A549 (cell line): ENCODE measurements at regions not wholly inside any gene's neighbourhood (a gene's known extent, or its start where the extent isn't known, plus 50 kb on each side); places are given as distances from the start of the nearest gene placed in this dataset.

Experiments used
- ATAC-seq, 2 experiments: fragments of 200-7000 bp in 1 of 2; fragments of >200 bp in 1 of 2; cut with Nextera tagmentation in 1 of 2; cut with Tn5 transposase in 1 of 2; 3 replicates each; pipeline versions ENCODE4 v1.8.0 to v1.9.1; 2018 to 2020; ENCODE audit warnings: mild to moderate bottlenecking in 1 of 2, moderate library complexity in 1 of 2
- CTCF ChIA-PET: fragments of 300-600 bp; sonication (Branson Sonifier 250); formaldehyde crosslinking; extraction: SDS; loops from one replicate; lab custom pipeline; 2021; ENCODE audit warnings: antibody characterized with exemption, inconsistent platforms; lab: Yijun Ruan, JAX
- POLR2A ChIA-PET: fragments of 350-600 bp; formaldehyde crosslinking; extraction: SDS; loops from one replicate; lab custom pipeline; 2021; ENCODE audit warnings: antibody characterized with exemption, inconsistent platforms; lab: Yijun Ruan, JAX
- DNase-seq, 2 experiments: peaks; one replicate each; pipeline versions ENCODE4 v3.0.0 to v3.0.0-alpha.2; 2011 to 2016; ENCODE audit warnings: low read depth in 1 of 2, low spot score in 1 of 2
- FAIRE-seq: peaks from 2 replicates; lab custom pipeline; 2011; peaks lifted over from hg19 to GRCh38; lab: Jason Lieb, UNC
- H3K27ac ChIP-seq, 2 experiments: fragments of >200 bp; sonication (Bioruptor Twin); formaldehyde crosslinking; 3 replicates each; pipeline ENCODE4 v1.5.1; 2016 to 2017
- H3K4me1 ChIP-seq: fragments of >200 bp; sonication (Bioruptor Twin); formaldehyde crosslinking; 3 replicates; pipeline ENCODE4 v1.6.1; 2016
- H3K4me2 ChIP-seq: fragments of >200 bp; sonication (Bioruptor Twin); formaldehyde crosslinking; 3 replicates; pipeline ENCODE4 v1.6.1; 2016
- H3K4me3 ChIP-seq: fragments of >200 bp; sonication (Bioruptor Twin); formaldehyde crosslinking; 3 replicates; pipeline ENCODE4 v1.5.1; 2016
- H3K9me3 ChIP-seq: fragments of >200 bp; sonication (Bioruptor Twin); formaldehyde crosslinking; 3 replicates; pipeline ENCODE4 v1.6.1; 2016
- BCL3 ChIP-seq: fragments of >200 bp; sonication (Bioruptor Twin); formaldehyde crosslinking; IDR thresholded peaks from 3 replicates; pipeline ENCODE4 v1.6.1; 2016
- BHLHE40 ChIP-seq: IDR thresholded peaks from 2 replicates; pipeline ENCODE4 v1.6.1; 2012; ENCODE audit warnings: low read depth, low read length, inconsistent platforms
- E2F6 ChIP-seq: IDR thresholded peaks from 2 replicates; pipeline ENCODE4 v1.6.1; 2012; ENCODE audit warnings: low read depth, borderline replicate concordance
- EP300 ChIP-seq, 2 experiments: fragments of >200 bp; sonication (Bioruptor Twin); formaldehyde crosslinking; IDR thresholded peaks; 2 replicates in 1 of 2; 3 replicates in 1 of 2; pipeline ENCODE4 v1.6.1; 2016 to 2017
- ESRRA ChIP-seq: fragments of 150-350 bp; IDR thresholded peaks from 2 replicates; pipeline ENCODE4 v1.6.1; 2014; ENCODE audit warnings: mild to moderate bottlenecking, low read length, borderline replicate concordance
- GATA3 ChIP-seq: IDR thresholded peaks from 2 replicates; pipeline ENCODE4 v1.6.1; 2012; ENCODE audit warnings: borderline replicate concordance
- HES2 ChIP-seq: fragments of >200 bp; sonication (Bioruptor Twin); formaldehyde crosslinking; IDR thresholded peaks from 2 replicates; pipeline ENCODE4 v1.6.1; 2016
- HEYL ChIP-seq: fragments of 250-450 bp; sonication (Bioruptor Pico); IDR thresholded peaks from 2 replicates; pipeline ENCODE4 v1.8.0; 2021; ENCODE audit warnings: mild to moderate bottlenecking, moderate library complexity
- HMGXB4 ChIP-seq: fragments of 250-450 bp; sonication (Bioruptor Pico); IDR thresholded peaks from 2 replicates; pipeline ENCODE4 v1.5.0; 2021; ENCODE audit warnings: mild to moderate bottlenecking, moderate library complexity, borderline replicate concordance
- HOXA7 ChIP-seq: fragments of 250-450 bp; sonication (Bioruptor Pico); IDR thresholded peaks from 2 replicates; pipeline ENCODE4 v1.5.0; 2020; ENCODE audit warnings: mild to moderate bottlenecking, moderate library complexity
- HOXB13 ChIP-seq: fragments of 250-450 bp; sonication (Bioruptor Pico); IDR thresholded peaks from 2 replicates; pipeline ENCODE4 v1.5.0; 2020; ENCODE audit warnings: low read depth, mild to moderate bottlenecking, moderate library complexity
- HOXB5 ChIP-seq: fragments of 250-450 bp; sonication (Bioruptor Pico); IDR thresholded peaks from 2 replicates; pipeline ENCODE4 v1.5.0; 2020; ENCODE audit warnings: mild to moderate bottlenecking, moderate library complexity
- JUN ChIP-seq, 2 experiments: fragments of >200 bp; sonication (Bioruptor Twin); formaldehyde crosslinking; IDR thresholded peaks; 2 replicates in 1 of 2; 3 replicates in 1 of 2; pipeline ENCODE4 v1.6.1; 2016 to 2017
- JUNB ChIP-seq: fragments of >200 bp; sonication (Bioruptor Twin); formaldehyde crosslinking; IDR thresholded peaks from 2 replicates; pipeline ENCODE4 v1.6.1; 2016
- MAFK ChIP-seq: fragments of 450-650 bp; IDR thresholded peaks from 2 replicates; pipeline ENCODE4 v1.6.1; 2014; ENCODE audit not compliant: partially characterized antibody
- NPAS2 ChIP-seq: fragments of 250-450 bp; sonication (Bioruptor Pico); IDR thresholded peaks from 2 replicates; pipeline ENCODE4 v1.8.0; 2022; ENCODE audit warnings: mild to moderate bottlenecking, moderate library complexity, borderline replicate concordance
- RARB ChIP-seq: fragments of 250-450 bp; sonication (Bioruptor Pico); IDR thresholded peaks from 2 replicates; pipeline ENCODE4 v1.8.0; 2021; ENCODE audit warnings: mild to moderate bottlenecking, moderate library complexity
- REST ChIP-seq: fragments of 200-600 bp; sonication (generic); IDR thresholded peaks from 2 replicates; pipeline ENCODE4 v1.6.1; 2016; ENCODE audit warnings: antibody characterized with exemption, mild to moderate bottlenecking, moderate library complexity
- RFX5 ChIP-seq: fragments of 450-650 bp; IDR thresholded peaks from 2 replicates; pipeline ENCODE4 v1.7.1; 2014; ENCODE audit warnings: antibody characterized with exemption, mild to moderate bottlenecking, moderate library complexity
- ZFP36 ChIP-seq: fragments of 450-650 bp; IDR thresholded peaks from 2 replicates; pipeline ENCODE4 v1.6.1; 2014; ENCODE audit warnings: borderline replicate concordance; ENCODE audit not compliant: partially characterized antibody
- ZSCAN20 ChIP-seq: fragments of 250-450 bp; sonication (Bioruptor Pico); IDR thresholded peaks from 2 replicates; pipeline ENCODE4 v1.8.0; 2022; ENCODE audit warnings: mild to moderate bottlenecking, moderate library complexity
- WGBS: methylation state at CpG from one replicate; pipeline ENCODE4 v1.1.6; 2017; ENCODE audit errors: missing lambda C conversion rate; 5-methylcytosine and 5-hydroxymethylcytosine counted together

GRCh38 chr2:106997204-106997603 is 111.2 kb upstream of the ST6GAL2 start (continued):
- TF ChIP-seq ESRRA (no peak), HMGXB4 (CRISPR knock-in tag) (no peak), NPAS2 (CRISPR knock-in tag) (no peak), MAFK (no peak), HOXB5 (CRISPR knock-in tag) (no peak), BCL3 (no peak), JUNB (peak; percentile 31), HOXB13 (CRISPR knock-in tag) (no peak), ZFP36 (no peak), RARB (CRISPR knock-in tag) (no peak)

- H3K4me3 ChIP-seq, result no peak overlapping the region
- ATAC-seq, result no peak
- CTCF ChIA-PET, result no interaction called here
- peak overlapping the region; percentile 80 to 84; a peak in 5 of 6 replicates for H3K27ac ChIP-seq
- no peak for DNase-seq
- H3K4me2 ChIP-seq, result peak overlapping the region; percentile 73; the same call in 1 of the 3 replicates
- H3K9me3 ChIP-seq, result no peaks in the 10 kb centered on the region
- POLR2A ChIA-PET, result no interaction called here
- no peak for FAIRE-seq
- peaks cover 72% of the 10 kb centered on the region for H3K4me1 ChIP-seq
- WGBS, result 52% methylated on average over 2 of the region's 2 CpGs
- TF ChIP-seq HOXB5 (CRISPR knock-in tag), result no peak
- TF ChIP-seq JUN (IDR thresholded peaks at IDR 0.05), result no peak
- TF ChIP-seq NPAS2 (CRISPR knock-in tag), result no peak
- TF ChIP-seq HEYL (CRISPR knock-in tag), result no peak
- no peak for TF ChIP-seq EP300 (IDR thresholded peaks at IDR 0.05)
- TF ChIP-seq HMGXB4 (CRISPR knock-in tag), result no peak
- no peak for TF ChIP-seq HOXB13 (CRISPR knock-in tag)
- no peak for TF ChIP-seq MAFK
- no peak for TF ChIP-seq HES2
- TF ChIP-seq HOXA7 (CRISPR knock-in tag), result no peak
- TF ChIP-seq GATA3, result no peak
- no peak for TF ChIP-seq BHLHE40
- no peak for TF ChIP-seq RFX5
- TF ChIP-seq RARB (CRISPR knock-in tag), result no peak
- no peak for TF ChIP-seq ZFP36
- TF ChIP-seq REST, result no peak
- no peak for TF ChIP-seq E2F6
- no peak for TF ChIP-seq ZSCAN20 (CRISPR knock-in tag)
Measured at GRCh38 chr2:107001062-107001461, 115.1 kb upstream of the ST6GAL2 start.
